Epidermal melanocyte (primary cell): ENCODE measurements at regions not wholly inside any gene's neighbourhood (a gene's known extent, or its start where the extent isn't known, plus 50 kb on each side); places are given as distances from the start of the nearest gene placed in this dataset.

Experiments
- DNase-seq: peaks from one replicate; pipeline ENCODE4 v3.0.0; 2011; ENCODE audit warnings: low spot score; ENCODE audit not compliant: insufficient read length

DNA sequence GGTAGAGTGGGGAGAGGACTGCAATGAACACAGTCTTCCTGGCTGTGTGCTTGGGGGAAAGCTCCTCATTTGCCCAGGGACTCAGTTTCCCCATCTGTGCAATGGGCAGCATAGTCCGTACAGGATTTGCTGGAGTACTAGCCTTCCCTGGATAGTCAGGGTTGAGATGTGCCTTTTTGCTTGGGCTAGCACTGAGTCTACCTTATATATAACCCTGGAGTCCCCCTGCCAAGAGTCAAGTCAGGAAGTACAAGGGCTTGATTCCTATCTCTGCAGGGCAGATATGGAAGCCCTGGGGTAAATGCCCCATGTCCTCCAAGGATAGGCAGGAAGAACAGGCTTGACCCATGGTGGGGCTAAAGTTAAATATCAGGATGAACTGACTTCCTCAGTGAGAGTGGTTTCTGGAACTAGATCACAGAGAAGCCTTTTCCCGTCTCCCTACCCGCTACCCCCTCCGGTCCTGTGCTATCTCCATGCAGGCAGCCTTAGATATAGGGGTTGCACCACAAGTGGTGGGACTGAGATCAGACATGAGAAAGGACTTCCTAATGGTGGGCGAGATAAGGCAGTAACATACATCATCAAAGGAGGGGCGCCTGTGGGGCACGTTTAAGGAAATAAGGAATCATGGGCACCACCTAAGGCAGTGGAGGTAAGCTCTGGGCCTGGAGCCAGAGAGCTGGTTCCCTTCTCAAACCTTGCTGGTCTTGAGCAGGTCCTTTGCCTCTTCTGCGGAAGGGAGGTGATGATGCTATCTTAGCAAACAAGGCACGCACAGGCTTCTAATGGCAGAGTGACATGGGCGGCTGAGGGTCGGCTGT lies 157.9 kb downstream of the MRPL14 start:
- no peak for DNase-seq

- DNase-seq, result no peak
Observed at GRCh38 chr6:43968110-43968965, 158.9 kb downstream of the MRPL14 start.

DNA sequence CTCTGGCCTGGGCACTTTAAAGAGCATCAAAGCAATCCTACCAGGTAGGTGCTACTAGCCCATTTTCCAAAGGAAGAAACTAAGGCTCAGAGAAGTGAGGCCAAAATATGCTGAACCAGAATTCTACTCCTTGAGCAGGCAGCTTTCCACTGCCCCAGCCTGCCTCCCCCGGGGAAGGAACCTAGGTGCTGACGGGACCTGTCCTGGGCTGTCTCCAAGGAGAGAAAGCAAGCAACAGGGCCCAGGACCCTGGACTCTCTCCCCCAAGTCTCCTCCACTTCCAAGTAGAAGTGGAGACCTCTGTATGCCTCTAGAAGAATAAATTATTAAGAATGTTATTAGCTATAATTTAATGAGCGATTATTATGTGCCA lies 159.5 kb downstream of the MRPL14 start:
- DNase-seq, result no peak

- no peak for DNase-seq
Observed at GRCh38 chr6:43966853-43967718, 160.2 kb downstream of the MRPL14 start.

DNA sequence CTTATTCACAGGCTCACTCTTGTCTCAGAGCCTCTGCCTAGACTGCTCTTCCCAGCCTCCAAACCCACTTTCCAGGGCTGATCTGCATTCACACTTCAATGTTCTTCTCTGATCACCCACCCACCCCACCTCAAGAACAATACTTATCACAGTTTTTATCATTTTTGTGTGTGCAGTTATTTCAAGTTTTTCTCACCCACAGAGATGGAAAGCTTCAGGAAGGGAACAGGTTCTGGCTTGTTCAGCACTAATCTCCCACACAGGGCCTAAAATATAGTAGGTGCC lies 160.9 kb downstream of the MRPL14 start:
- no peak for DNase-seq

DNA sequence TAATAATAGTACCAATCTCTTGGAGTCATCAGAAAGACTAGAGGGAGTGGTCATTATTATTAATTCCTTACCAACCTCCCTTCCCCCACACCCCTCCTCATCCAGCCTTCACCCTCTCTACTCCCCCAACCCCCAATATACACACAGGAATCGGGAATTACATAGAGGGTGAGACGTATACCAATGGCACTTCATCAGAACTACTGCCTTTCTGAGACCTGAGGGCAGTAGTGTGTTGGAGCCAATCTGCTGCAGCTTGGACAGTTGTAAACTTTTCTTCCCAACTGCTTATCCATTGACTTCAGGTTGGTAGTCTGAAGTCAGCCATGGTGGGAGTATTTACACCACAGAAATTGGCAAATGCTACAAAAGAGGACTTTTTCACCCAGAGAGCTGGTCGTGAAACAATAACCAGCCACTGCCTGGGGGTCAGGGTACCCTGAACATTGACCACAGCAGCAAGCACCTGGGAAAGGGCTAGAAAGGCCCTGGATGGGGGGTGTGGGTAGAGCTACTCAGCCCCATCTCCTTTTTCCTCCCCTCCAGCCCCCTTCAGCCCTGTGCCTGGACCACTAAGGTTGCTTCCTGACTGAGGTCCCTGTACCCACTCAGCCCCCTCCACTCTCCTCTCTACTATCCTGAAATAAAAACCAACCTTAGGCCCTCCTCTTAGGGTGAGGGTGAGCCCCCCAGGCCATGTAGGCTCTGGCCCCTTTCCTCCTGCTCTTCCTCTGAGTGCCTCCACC lies 161.5 kb downstream of the MRPL14 start:
- no peak for DNase-seq

- DNase-seq, result no peak
Observed at GRCh38 chr6:43964659-43965570, 162.3 kb downstream of the MRPL14 start.

- DNase-seq, result no peak
Observed at GRCh38 chr6:43963877-43964658, 163.2 kb downstream of the MRPL14 start.

GRCh38 chr6:43963203-43963602 lies 164.0 kb downstream of the MRPL14 start:
- no peak for DNase-seq

DNA sequence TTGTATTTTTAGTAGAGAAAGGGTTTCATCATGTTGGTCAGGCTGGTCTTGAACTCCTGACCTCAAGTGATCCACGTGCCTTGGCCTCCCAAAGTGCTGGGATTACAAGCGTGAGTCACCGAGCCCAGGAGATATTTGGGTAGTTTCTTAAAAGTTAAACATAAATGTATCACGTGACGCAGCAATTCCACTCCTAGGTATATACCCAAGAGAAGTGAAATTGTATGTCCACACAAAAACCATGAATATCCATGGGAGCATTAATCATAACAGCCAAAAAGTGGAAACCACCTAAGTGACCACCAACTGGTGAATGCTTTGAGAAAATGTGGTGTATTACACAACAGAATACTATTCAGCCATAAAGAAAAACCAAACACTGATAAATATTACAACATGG lies 164.8 kb downstream of the MRPL14 start:
- DNase-seq, result no peak

DNA sequence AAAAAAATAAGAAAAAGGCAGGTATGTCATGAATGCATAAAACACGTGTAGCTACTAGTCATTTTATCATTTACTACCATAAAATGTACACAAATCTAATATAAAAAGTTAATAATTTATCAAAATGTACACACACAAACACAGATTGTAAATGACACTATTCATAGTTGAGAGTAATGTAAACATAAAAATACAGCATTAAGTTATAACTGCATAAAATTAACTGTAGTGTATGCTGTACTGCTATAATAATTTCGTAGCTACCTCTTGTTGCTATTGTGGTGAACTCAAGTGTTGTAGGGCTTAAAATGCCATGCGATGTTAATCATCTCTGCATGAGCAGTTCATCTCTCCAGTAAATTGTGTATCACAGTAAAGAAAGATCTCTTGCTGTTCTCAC lies 170.0 kb downstream of the MRPL14 start:
- DNase-seq, result no peak

- no peak for DNase-seq
Observed at GRCh38 chr6:43956478-43956877, 170.8 kb downstream of the MRPL14 start.

- no peak for DNase-seq
Observed at GRCh38 chr6:43954311-43955131, 172.7 kb downstream of the MRPL14 start.

GRCh38 chr6:43953794-43954310 lies 173.4 kb downstream of the MRPL14 start:
- no peak for DNase-seq

DNA sequence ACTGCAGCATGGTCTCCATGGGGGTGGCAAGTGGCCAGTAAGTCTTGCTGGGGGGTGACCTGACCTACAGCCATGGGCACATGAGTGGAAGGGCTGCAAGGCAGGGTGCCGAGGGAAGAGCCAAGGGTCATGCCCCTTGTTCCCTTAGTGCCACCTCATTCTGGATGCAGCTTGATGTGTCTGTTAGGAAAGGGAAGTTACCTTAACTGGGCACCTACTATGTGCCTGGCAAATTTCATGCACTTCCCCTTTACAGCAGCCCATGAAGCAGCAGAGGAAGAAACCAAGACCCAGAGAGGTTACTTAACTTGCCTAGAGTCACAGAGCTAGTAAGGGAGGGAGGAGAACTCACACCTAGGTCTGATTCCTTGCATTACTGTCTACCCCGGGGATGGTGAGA lies 174.0 kb downstream of the MRPL14 start:
- DNase-seq, result no peak

DNA sequence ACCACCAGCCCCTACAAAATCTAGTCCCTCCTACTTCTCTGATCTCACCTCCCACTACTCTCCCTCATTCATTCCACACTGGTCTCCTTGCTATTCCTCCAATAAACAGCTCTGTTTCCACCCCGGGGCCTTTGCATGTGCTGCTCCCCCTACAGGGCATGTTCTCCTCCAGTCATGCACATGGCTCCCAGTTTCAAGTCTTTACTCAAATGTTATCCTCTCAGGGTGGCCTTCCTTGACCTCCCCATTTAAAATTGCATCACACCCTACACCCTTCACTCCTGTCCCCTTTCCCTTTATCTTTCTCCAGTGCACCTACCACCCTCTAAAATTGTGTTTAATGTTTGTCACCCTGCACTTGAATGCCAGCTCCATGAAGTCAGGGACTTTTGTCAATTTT lies 174.5 kb downstream of the MRPL14 start:
- no peak for DNase-seq

- no peak for DNase-seq
Observed at GRCh38 chr6:43951756-43952675, 175.2 kb downstream of the MRPL14 start.
